ENCODE measurements at regions not wholly inside any gene's neighbourhood (a gene's known extent, or its start where the extent isn't known, plus 50 kb on each side); places are given as distances from the start of the nearest gene placed in this dataset.

GRCh38 chr2:181231151-181231550 lies 226.0 kb upstream of the ITGA4 start:
- Histone ChIP-seq H3K36me3 (ENCODE audit: low read depth) (no peaks in the 10 kb centered on the region), H3K9me3 (ENCODE audit: low read depth) (no peaks in the 10 kb centered on the region), H3F3A (ENCODE audit: insufficient read depth) (no peaks in the 10 kb centered on the region), H4K20me1 (ENCODE audit: insufficient read depth) (no peaks in the 10 kb centered on the region), H3K27me3 (replicated peaks; ENCODE audit: insufficient read depth) (no peaks in the 10 kb centered on the region), H3K27ac (no peak overlapping the region), H3K79me2 (ENCODE audit: insufficient read depth) (no peaks in the 10 kb centered on the region), H3K9me2 (ENCODE audit: insufficient read depth) (no peaks in the 10 kb centered on the region), H3K4me3 (no peak overlapping the region), H2AFZ (no peak overlapping the region), H3K4me1 (ENCODE audit: insufficient read depth) (no peaks in the 10 kb centered on the region), H3K4me2 (ENCODE audit: unreplicated experiment) (no peak overlapping the region), H3K9ac (no peak overlapping the region)
- no peak for TF ChIP-seq EZH2phosphoT487 (IDR thresholded peaks at IDR 0.05; ENCODE audit: insufficient read depth, low read depth)
- TF ChIP-seq EZH2 (IDR thresholded peaks at IDR 0.05; ENCODE audit: insufficient read depth, poor library complexity, severe bottlenecking), result no peak
- WGBS, 2 experiments (ENCODE audit: low coverage in 1 of 2, low lambda C conversion rate in 2 of 2, missing lambda C conversion rate in 2 of 2), result 40 to 43% methylated on average over 1 of the region's 1 CpG
- in situ Hi-C loops (cut with MboI), result no loop called here
- DNase-seq, result peak; percentile 7

GRCh38 chr2:181231886-181232621 lies 225.1 kb upstream of the ITGA4 start:
- Histone ChIP-seq H3K9ac (no peak overlapping the region), H3K27me3 (replicated peaks; ENCODE audit: insufficient read depth) (no peaks in the 10 kb centered on the region), H3K27ac (no peak overlapping the region), H3K9me3 (ENCODE audit: low read depth) (no peaks in the 10 kb centered on the region), H3K36me3 (ENCODE audit: low read depth) (no peaks in the 10 kb centered on the region), H2AFZ (no peak overlapping the region), H3K9me2 (ENCODE audit: insufficient read depth) (no peaks in the 10 kb centered on the region), H3K4me3 (no peak overlapping the region), H3F3A (ENCODE audit: insufficient read depth) (no peaks in the 10 kb centered on the region), H3K79me2 (ENCODE audit: insufficient read depth) (no peaks in the 10 kb centered on the region), H3K4me1 (ENCODE audit: insufficient read depth) (no peaks in the 10 kb centered on the region), H3K4me2 (ENCODE audit: unreplicated experiment) (no peak overlapping the region), H4K20me1 (ENCODE audit: insufficient read depth) (no peaks in the 10 kb centered on the region)
- TF ChIP-seq EZH2 (IDR thresholded peaks at IDR 0.05; ENCODE audit: insufficient read depth, poor library complexity, severe bottlenecking), result no peak
- TF ChIP-seq EZH2phosphoT487 (IDR thresholded peaks at IDR 0.05; ENCODE audit: insufficient read depth, low read depth), result no peak
- peak; percentile 13 for DNase-seq
- in situ Hi-C loops (cut with MboI), result no loop called here
- 85 to 96% methylated on average over 2 of the region's 2 CpGs for WGBS, 2 experiments (ENCODE audit: low coverage in 1 of 2, low lambda C conversion rate in 2 of 2, missing lambda C conversion rate in 2 of 2)

GRCh38 chr2:181234487-181234891 lies 222.7 kb upstream of the ITGA4 start:
- Histone ChIP-seq H3F3A (ENCODE audit: insufficient read depth) (no peaks in the 10 kb centered on the region), H3K4me3 (no peak overlapping the region), H4K20me1 (ENCODE audit: insufficient read depth) (no peaks in the 10 kb centered on the region), H3K79me2 (ENCODE audit: insufficient read depth) (no peaks in the 10 kb centered on the region), H3K27ac (no peak overlapping the region), H3K36me3 (ENCODE audit: low read depth) (no peaks in the 10 kb centered on the region), H2AFZ (no peak overlapping the region), H3K9me3 (ENCODE audit: low read depth) (no peaks in the 10 kb centered on the region), H3K4me2 (ENCODE audit: unreplicated experiment) (no peak overlapping the region), H3K4me1 (ENCODE audit: insufficient read depth) (no peaks in the 10 kb centered on the region), H3K9me2 (ENCODE audit: insufficient read depth) (no peaks in the 10 kb centered on the region), H3K9ac (no peak overlapping the region), H3K27me3 (replicated peaks; ENCODE audit: insufficient read depth) (no peaks in the 10 kb centered on the region)
- in situ Hi-C loops (cut with MboI), result no loop called here
- 90 to 100% methylated on average over 1 of the region's 1 CpG for whole genome bisulfite sequencing, 2 experiments (ENCODE audit: low coverage in 1 of 2, low lambda C conversion rate in 2 of 2, missing lambda C conversion rate in 2 of 2)
- no peak for DNase-seq
- no peak for TF ChIP-seq EZH2phosphoT487 (IDR thresholded peaks at IDR 0.05; ENCODE audit: insufficient read depth, low read depth)
- TF ChIP-seq EZH2 (IDR thresholded peaks at IDR 0.05; ENCODE audit: insufficient read depth, poor library complexity, severe bottlenecking), result no peak

GRCh38 chr2:181235011-181235410 lies 222.2 kb upstream of the ITGA4 start:
- no peak overlapping the region for H3K27ac ChIP-seq
- H4K20me1 ChIP-seq (ENCODE audit: insufficient read depth), result no peaks in the 10 kb centered on the region
- H3K27me3 ChIP-seq (replicated peaks; ENCODE audit: insufficient read depth), result no peaks in the 10 kb centered on the region
- no peaks in the 10 kb centered on the region for H3K79me2 ChIP-seq (ENCODE audit: insufficient read depth)
- H2AFZ ChIP-seq, result no peak overlapping the region
- no peaks in the 10 kb centered on the region for H3F3A ChIP-seq (ENCODE audit: insufficient read depth)
- no peaks in the 10 kb centered on the region for H3K4me1 ChIP-seq (ENCODE audit: insufficient read depth)
- H3K4me3 ChIP-seq, result no peak overlapping the region
- no peak for DNase-seq
- no peaks in the 10 kb centered on the region for H3K9me3 ChIP-seq (ENCODE audit: low read depth)
- TF ChIP-seq EZH2phosphoT487 (IDR thresholded peaks at IDR 0.05; ENCODE audit: insufficient read depth, low read depth), result no peak
- TF ChIP-seq EZH2 (IDR thresholded peaks at IDR 0.05; ENCODE audit: insufficient read depth, poor library complexity, severe bottlenecking), result no peak
- WGBS, 2 experiments (ENCODE audit: low coverage in 1 of 2, low lambda C conversion rate in 2 of 2, missing lambda C conversion rate in 2 of 2), result 86 to 95% methylated on average over 1 of the region's 1 CpG
- H3K4me2 ChIP-seq (ENCODE audit: unreplicated experiment), result no peak overlapping the region
- in situ Hi-C loops (cut with MboI), result no loop called here
- no peak overlapping the region for H3K9ac ChIP-seq
- no peaks in the 10 kb centered on the region for H3K9me2 ChIP-seq (ENCODE audit: insufficient read depth)
- H3K36me3 ChIP-seq (ENCODE audit: low read depth), result no peaks in the 10 kb centered on the region

Measured in GM23248 (cell line).